ENCODE measurements at regions not wholly inside any gene's neighbourhood (a gene's known extent, or its start where the extent isn't known, plus 50 kb on each side); places are given as distances from the start of the nearest gene placed in this dataset.

DNA sequence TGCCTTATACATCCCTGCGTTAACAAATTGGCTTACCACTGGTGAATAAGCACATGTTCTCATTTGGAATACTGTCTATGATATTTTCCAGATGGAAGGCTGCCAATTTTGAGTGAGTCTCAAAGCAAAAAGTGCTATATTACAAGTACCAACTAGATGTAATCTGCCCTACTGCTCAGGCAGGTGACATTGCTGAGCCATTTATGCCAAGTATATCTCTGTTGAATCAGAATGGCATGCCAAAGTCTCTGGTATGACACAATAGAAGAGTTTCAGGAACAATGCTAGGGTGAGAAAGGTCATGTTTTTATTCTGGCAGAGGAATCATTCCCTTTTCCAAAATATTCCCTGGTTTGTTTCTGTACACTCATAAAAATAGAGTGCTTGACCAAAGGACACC, 356.5 kb downstream of the CDH9 start:
- TF ChIP-seq, protein P1, sequence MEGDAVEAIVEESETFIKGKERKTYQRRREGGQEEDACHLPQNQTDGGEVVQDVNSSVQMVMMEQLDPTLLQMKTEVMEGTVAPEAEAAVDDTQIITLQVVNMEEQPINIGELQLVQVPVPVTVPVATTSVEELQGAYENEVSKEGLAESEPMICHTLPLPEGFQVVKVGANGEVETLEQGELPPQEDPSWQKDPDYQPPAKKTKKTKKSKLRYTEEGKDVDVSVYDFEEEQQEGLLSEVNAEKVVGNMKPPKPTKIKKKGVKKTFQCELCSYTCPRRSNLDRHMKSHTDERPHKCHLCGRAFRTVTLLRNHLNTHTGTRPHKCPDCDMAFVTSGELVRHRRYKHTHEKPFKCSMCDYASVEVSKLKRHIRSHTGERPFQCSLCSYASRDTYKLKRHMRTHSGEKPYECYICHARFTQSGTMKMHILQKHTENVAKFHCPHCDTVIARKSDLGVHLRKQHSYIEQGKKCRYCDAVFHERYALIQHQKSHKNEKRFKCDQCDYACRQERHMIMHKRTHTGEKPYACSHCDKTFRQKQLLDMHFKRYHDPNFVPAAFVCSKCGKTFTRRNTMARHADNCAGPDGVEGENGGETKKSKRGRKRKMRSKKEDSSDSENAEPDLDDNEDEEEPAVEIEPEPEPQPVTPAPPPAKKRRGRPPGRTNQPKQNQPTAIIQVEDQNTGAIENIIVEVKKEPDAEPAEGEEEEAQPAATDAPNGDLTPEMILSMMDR (IDR thresholded peaks at IDR 0.05; ENCODE audit: low read depth, low read length): no peak
- TF ChIP-seq MYC (IDR thresholded peaks at IDR 0.05; ENCODE audit: low read depth, low read length): no peak
- TF ChIP-seq, protein P2, sequence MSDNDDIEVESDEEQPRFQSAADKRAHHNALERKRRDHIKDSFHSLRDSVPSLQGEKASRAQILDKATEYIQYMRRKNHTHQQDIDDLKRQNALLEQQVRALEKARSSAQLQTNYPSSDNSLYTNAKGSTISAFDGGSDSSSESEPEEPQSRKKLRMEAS (IDR thresholded peaks at IDR 0.05; ENCODE audit: low read depth, low read length): no peak
- no peak for TF ChIP-seq POLR2A (IDR thresholded peaks at IDR 0.05; ENCODE audit: extremely low read depth, insufficient read length)
- DNase-seq (ENCODE audit: low read depth): no peak
- no peak overlapping the region for H3K4me3 ChIP-seq (ENCODE audit: low read depth, low read length)

DNA sequence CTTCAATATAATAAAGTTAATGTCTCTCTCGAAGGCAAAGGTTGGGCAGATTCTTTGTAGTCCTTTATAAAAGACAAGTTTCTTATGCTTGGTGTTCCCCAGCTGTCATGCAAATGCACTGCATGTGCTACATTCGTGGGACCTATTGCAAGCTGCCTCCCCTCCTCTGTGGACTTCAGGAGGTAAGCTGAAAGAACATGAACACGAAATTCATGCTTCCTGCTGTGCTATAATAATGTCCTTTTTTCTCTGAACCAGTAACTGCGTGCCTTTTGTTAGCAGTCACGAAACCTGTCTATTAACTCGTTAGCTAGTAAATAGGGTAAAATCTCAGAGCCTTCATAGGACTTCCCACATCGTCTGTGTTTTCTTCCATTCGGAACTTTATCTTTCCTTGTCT, 363.5 kb downstream of the CDH9 start:
- no peak overlapping the region for H3K4me3 ChIP-seq (ENCODE audit: low read depth, low read length)
- DNase-seq (ENCODE audit: low read depth): no peak
- TF ChIP-seq MYC (IDR thresholded peaks at IDR 0.05; ENCODE audit: low read depth, low read length) (no peak), POLR2A (IDR thresholded peaks at IDR 0.05; ENCODE audit: extremely low read depth, insufficient read length) (no peak)
- TF ChIP-seq, protein P2 (IDR thresholded peaks at IDR 0.05; ENCODE audit: low read depth, low read length): no peak
- TF ChIP-seq, protein P1 (IDR thresholded peaks at IDR 0.05; ENCODE audit: low read depth, low read length): no peak

DNA sequence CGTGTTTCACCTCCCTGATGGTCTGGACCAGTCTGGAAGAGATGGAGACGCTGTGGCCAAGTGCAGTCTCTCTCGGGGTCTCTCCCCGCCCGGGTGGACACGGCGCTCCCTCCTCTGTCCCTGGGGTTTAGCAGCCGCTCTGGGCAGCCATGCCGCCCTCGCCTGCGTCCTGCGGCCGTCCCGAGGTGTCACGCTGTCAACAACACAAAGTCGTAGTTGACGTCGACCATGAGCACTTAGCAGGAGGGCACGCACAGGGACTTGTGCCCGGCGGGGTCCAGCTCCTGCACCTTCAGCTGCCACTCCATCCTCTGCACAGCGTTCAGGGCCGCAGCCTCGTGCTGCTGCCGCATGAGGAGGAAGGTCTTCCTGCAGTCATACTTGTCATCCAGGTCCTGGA, 368.9 kb downstream of the CDH9 start:
- DNase-seq (ENCODE audit: low read depth): no peak
- TF ChIP-seq, protein P1 (IDR thresholded peaks at IDR 0.05; ENCODE audit: low read depth, low read length): no peak
- TF ChIP-seq, protein P2 (IDR thresholded peaks at IDR 0.05; ENCODE audit: low read depth, low read length): no peak
- TF ChIP-seq POLR2A (IDR thresholded peaks at IDR 0.05; ENCODE audit: extremely low read depth, insufficient read length) (no peak), MYC (IDR thresholded peaks at IDR 0.05; ENCODE audit: low read depth, low read length) (no peak)
- no peak overlapping the region for H3K4me3 ChIP-seq (ENCODE audit: low read depth, low read length)

DNA sequence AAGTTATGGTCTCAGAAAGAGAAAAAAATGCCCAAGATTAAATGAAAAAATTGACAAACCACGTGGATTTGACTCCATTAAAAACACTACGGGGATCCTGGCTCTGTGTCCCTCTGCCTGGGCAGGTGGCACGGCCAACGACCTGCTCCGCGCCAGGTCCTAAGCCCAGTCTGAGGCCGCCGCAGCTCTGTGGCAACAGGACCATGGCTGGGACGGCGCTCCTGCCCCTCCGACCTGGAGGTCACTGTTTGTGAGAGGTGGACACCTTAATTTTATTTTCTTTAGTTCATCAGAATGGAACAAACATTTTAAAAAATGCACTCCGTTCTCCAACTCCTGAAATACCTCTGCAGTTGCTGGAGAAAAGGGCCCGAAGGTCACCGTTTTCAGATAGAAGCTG, 369.4 kb downstream of the CDH9 start:
- TF ChIP-seq POLR2A (IDR thresholded peaks at IDR 0.05; ENCODE audit: extremely low read depth, insufficient read length) (no peak), MYC (IDR thresholded peaks at IDR 0.05; ENCODE audit: low read depth, low read length) (no peak)
- TF ChIP-seq, protein P1 (IDR thresholded peaks at IDR 0.05; ENCODE audit: low read depth, low read length): no peak
- TF ChIP-seq, protein P2 (IDR thresholded peaks at IDR 0.05; ENCODE audit: low read depth, low read length): no peak
- H3K4me3 ChIP-seq (ENCODE audit: low read depth, low read length): no peak overlapping the region
- no peak for DNase-seq (ENCODE audit: low read depth)

DNA sequence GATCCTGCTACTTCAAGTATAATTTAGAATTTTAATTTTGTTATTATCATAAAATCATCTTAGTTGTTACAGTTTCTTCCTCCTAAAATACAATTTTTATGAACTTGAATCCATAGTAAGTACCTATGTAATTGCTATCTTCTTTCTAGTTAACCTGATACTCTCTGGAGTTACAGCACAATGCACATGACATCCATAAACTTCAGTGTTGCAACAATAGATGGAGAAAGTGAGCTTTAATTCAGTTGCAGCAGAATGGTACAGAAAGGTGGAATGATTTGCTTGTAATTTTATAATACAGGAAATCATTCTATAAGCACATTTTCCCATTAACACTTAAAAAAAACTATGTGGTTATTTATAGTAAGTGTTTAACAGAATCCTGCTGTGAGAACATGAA, 372.0 kb downstream of the CDH9 start:
- TF ChIP-seq, protein P2 (IDR thresholded peaks at IDR 0.05; ENCODE audit: low read depth, low read length): no peak
- no peak for TF ChIP-seq POLR2A (IDR thresholded peaks at IDR 0.05; ENCODE audit: extremely low read depth, insufficient read length)
- no peak for TF ChIP-seq MYC (IDR thresholded peaks at IDR 0.05; ENCODE audit: low read depth, low read length)
- TF ChIP-seq, protein P1 (IDR thresholded peaks at IDR 0.05; ENCODE audit: low read depth, low read length): no peak
- no peak overlapping the region for H3K4me3 ChIP-seq (ENCODE audit: low read depth, low read length)
- no peak for DNase-seq (ENCODE audit: low read depth)

DNA sequence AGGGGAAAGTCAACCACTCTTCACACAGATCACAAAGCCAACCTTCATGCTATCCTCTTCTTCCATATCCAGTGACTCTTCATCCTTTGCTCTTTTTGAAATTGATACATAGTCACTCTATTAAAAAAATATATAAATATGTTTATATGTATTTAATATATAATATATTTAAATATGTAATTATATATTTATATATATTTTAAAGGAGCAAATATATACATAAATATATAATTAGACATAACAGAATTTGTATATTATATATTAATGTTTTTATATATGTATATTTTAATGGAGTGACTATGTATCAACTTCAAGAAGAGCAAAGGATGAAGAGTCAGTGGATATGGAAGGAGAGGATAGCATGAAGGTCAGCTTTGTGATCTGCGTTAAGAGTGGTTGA, 374.9 kb downstream of the CDH9 start:
- H3K4me3 ChIP-seq (ENCODE audit: low read depth, low read length): no peak overlapping the region
- TF ChIP-seq POLR2A (IDR thresholded peaks at IDR 0.05; ENCODE audit: extremely low read depth, insufficient read length) (no peak), MYC (IDR thresholded peaks at IDR 0.05; ENCODE audit: low read depth, low read length) (no peak)
- TF ChIP-seq, protein P1 (IDR thresholded peaks at IDR 0.05; ENCODE audit: low read depth, low read length): no peak
- TF ChIP-seq, protein P2 (IDR thresholded peaks at IDR 0.05; ENCODE audit: low read depth, low read length): no peak
- no peak for DNase-seq (ENCODE audit: low read depth)

Measured in NB4 (cell line).